OCI-LY7 (cell line): ENCODE measurements at regions not wholly inside any gene's neighbourhood (a gene's known extent, or its start where the extent isn't known, plus 50 kb on each side); places are given as distances from the start of the nearest gene placed in this dataset.

Experiments
- EZH2phosphoT487 ChIP-seq: fragments of 200-600 bp; sonication (generic); IDR thresholded peaks from 2 replicates; pipeline ENCODE4 v1.6.1; 2018; ENCODE audit warnings: low read depth, borderline replicate concordance, mild to moderate bottlenecking, mixed run types, antibody characterized with exemption, low read length, moderate library complexity, mixed read lengths
- TF ChIP-seq, protein P1 (sequence below): fragments of 200-600 bp; sonication (generic); conservative IDR thresholded peaks from 2 replicates; pipeline ENCODE4 v1.5.1; 2014; ENCODE audit warnings: mild to moderate bottlenecking, antibody characterized with exemption, low read length, moderate library complexity, mixed read lengths

DNA sequence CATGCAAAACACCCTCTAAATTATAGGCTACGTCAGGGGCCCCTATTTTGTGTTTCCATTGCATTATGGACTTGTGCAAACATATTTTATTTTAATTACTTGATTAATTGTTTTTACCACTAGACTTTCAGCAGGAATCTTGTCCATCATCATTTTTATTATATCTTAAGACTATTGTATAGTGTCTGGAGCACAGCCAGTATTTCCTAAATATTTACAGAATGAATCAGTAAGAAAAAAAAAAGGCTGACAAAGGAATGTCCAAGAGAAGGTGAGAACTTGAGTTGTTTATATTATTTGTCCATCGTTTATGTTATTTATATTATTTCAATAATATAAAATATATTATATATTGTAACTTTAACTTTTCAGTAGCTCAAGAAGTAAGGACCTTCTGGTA lies 664.7 kb downstream of the SLC6A15 start:
- TF ChIP-seq, protein P1, sequence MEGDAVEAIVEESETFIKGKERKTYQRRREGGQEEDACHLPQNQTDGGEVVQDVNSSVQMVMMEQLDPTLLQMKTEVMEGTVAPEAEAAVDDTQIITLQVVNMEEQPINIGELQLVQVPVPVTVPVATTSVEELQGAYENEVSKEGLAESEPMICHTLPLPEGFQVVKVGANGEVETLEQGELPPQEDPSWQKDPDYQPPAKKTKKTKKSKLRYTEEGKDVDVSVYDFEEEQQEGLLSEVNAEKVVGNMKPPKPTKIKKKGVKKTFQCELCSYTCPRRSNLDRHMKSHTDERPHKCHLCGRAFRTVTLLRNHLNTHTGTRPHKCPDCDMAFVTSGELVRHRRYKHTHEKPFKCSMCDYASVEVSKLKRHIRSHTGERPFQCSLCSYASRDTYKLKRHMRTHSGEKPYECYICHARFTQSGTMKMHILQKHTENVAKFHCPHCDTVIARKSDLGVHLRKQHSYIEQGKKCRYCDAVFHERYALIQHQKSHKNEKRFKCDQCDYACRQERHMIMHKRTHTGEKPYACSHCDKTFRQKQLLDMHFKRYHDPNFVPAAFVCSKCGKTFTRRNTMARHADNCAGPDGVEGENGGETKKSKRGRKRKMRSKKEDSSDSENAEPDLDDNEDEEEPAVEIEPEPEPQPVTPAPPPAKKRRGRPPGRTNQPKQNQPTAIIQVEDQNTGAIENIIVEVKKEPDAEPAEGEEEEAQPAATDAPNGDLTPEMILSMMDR: no peak
- no peak for TF ChIP-seq EZH2phosphoT487
